GM18519 (cell line): ENCODE measurements at regions not wholly inside any gene's neighbourhood (a gene's known extent, or its start where the extent isn't known, plus 50 kb on each side); places are given as distances from the start of the nearest gene placed in this dataset.

Experiments used
- ATAC-seq: cut with Tn5 transposase; IDR thresholded peaks from one replicate; pipeline ENCODE4 v1.9.1; 2021; ENCODE audit warnings: mild to moderate bottlenecking, moderate library complexity; ENCODE audit not compliant: unreplicated experiment, low FRiP score

DNA sequence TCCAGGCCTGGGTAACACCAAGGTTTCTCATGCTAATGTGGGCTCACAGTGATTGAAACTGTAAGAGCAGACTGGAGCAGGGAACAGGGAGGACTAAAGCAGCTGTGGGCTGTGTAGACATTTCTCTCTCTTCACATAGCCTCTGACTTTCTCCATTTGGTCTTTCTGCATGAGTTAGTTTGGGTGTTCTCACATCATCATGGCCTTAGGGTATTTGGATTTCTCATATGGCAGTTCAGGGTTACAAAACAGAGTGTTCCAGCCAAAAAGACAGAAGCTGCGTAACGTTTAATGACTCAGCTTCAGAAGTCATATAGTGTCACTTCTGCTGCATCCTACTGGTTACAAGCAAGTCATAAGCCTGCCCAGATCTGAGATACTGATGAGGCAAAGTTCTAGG, 52.0 kb upstream of the OSBPL8 start:
- no peak for ATAC-seq

- no peak for ATAC-seq
Observed at GRCh38 chr12:76614364-76614763, 54.8 kb upstream of the OSBPL8 start.

GRCh38 chr12:76618031-76618430, 58.5 kb upstream of the OSBPL8 start:
- no peak for ATAC-seq

DNA sequence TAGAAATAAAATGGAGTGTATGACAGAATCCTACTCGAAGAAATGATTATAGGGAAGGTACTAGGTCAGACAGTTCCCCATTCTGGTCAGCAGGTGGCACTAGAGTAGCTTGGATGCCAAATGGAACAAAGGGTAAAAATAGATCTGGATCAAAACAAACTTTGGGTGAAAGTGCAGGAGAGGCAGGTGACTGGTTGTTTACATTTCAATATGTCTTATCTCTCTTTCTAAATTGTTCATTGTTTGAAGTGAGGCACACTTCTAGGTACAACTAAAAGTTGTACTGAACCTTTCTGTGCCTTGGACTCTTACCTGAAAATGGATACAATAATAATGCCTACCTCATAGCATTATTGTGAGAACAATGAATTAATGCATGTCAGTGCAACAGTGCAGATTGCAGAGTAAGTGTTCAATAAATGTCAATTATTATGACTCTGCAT, 62.0 kb upstream of the OSBPL8 start:
- ATAC-seq = peak; percentile 78

- ATAC-seq = no peak
Observed at GRCh38 chr12:76622351-76622750, 62.8 kb upstream of the OSBPL8 start.

DNA sequence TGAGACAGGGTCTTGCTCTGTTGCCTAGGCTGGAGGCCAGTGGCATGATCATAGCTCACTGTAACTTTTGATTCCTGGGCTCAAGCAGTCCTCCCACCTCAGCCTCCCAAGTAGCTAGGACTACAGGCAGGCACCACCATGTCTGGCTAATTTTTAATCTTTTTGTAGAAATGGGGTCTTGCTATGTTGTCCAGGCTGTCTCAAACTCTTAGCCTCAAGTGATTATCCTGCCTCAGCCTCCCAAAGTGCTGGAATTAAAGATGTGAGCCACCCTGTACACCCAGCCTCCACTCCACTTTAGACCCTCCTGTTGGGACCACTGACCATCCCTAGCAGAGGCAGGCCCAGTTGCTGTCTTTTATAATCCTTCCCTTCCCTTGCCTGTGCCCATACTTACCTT, 63.3 kb upstream of the OSBPL8 start:
- no peak for ATAC-seq

DNA sequence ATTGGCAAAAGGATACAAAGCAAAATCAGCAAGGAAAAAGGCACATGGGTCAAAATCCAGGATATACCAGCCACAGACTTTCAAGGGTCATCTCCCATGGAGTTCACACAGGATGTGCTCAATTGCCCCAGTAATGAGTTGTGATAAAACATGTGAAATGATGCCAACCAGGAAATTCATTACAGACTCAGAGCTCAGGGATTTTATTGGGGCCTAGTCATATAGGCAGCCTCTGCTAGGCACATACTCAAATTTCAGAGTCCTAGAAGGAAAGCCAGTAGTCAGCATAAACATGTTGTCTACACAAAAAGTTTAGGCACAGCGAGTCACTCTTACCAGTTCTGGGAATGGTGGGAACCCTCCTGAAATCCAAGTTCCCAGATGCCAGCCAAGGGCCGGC, 64.4 kb upstream of the OSBPL8 start:
- no peak for ATAC-seq

DNA sequence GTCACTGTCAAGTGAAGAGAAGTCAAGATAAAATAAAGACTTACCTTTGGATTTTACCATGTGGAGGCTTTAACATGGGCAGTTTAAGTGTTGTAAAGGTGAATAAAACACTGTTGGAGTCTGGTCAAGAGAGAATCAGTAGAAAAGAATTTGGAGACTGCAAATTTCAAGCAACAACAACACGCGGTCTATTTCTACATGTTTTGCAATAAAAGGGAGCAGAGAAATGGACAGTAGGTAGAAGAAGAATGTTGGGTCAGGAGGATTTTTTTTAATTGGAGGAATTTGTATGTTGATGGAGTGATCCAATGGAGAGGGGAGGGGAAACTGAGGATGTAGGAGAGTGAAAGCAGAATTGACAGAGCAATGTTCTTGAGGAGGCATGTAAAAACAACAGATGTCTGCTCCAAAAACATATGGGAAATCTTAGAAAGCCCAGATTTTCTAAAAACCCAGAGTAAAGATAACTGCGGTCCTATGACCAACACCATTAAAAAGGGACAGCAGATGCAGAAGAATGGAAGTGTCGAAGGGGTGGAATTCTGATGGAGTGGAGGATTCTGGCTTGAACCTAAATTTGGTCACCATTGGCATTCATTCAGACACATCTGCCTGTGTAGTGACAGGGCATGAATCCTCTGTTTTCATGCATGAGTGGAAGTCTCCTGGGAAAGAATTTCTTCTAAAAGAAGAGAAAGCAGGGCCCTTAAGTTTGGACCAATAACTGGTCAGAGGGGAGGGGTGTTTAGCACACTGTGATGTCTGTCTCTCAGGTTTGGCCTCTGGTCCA, 68.0 kb upstream of the OSBPL8 start:
- no peak for ATAC-seq

DNA sequence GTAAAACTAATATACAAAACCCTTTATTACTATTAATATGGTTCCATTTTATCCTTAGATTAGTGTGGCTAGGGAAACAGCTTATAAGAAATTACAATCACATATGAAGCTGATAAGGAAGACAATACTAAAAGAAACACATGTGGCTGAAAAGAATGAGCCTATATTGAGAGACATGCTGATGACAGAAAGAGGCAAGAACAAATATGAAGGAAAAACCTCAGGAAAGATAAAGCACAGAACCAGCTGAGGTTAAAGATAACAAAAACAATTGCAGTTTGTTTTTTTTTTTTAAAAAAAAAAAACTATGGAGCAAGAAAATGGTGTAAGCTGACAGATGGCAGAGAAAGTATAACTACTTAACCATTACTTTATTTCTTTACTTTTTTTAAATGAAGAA, 69.2 kb upstream of the OSBPL8 start:
- ATAC-seq = no peak

DNA sequence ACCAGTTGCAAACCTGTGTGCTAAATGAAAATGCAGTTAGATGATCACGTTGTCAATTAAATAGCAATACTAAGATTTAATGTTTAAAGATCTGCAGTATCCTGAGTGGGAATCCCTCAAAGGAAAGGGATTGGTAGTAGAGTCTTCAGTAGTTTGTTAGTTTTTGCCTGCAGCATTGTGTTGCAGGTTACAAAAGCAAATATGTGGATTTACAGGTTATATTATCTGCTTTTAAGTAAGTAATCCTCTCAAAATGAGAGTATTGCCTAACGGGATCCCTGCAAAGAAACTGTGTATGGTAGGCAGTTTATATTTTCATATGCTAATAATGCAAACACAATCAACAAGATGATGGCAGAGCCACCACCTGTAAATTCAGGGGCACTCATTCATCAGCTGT, 72.2 kb upstream of the OSBPL8 start:
- no peak for ATAC-seq

GRCh38 chr12:76633415-76633814, 73.8 kb upstream of the OSBPL8 start:
- ATAC-seq = no peak

GRCh38 chr12:76634133-76634532, 74.6 kb upstream of the OSBPL8 start:
- ATAC-seq = no peak

- no peak for ATAC-seq
Observed at GRCh38 chr12:76636121-76636692, 76.6 kb upstream of the OSBPL8 start.

- ATAC-seq = no peak
Observed at GRCh38 chr12:76637807-76638206, 78.2 kb upstream of the OSBPL8 start.

GRCh38 chr12:76639646-76640045, 80.1 kb upstream of the OSBPL8 start:
- ATAC-seq = no peak

DNA sequence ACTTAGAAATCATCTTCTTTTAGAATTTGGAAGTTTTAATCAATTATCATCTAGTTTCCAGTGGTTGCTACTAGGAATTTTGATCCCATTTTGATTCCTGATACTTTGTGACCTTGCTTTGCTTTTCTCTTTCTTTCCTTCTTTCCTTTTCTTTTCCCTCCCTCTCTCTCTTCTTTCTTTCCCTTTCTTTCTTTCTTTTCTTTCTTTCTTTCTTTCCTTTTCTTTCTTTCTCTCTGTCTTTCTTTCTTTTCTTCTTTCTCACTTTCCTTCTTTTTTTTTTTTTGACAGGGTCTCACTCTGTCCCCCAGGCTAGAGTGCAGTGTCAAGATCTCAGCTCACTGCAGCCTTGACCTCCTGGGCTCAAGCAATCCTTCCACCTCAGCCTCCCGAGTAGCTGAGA, 81.5 kb upstream of the OSBPL8 start:
- ATAC-seq = no peak

GRCh38 chr12:76641961-76642360, 82.4 kb upstream of the OSBPL8 start:
- ATAC-seq = no peak

- ATAC-seq = no peak
Observed at GRCh38 chr12:76643438-76643837, 83.9 kb upstream of the OSBPL8 start.

DNA sequence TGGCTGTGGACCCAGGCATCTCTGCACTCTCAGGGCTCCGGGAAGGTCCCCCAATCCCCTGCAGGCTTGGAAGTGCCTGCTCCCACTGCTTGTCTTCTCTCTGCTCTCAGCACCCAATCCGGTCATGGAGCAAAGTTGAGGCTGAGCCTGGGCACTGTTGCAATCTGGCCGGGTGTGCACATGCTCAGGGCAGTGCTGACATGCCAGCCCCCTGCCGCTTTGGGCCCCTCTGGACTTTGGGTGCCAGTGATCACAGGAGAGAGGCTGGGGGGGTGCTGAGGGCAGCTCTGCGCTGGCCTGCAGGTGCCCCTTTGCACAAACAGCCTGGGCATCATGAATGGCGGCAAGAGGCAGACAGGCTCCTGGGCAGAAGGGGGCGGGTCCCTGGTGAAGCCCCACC, 85.4 kb upstream of the OSBPL8 start:
- ATAC-seq = no peak

DNA sequence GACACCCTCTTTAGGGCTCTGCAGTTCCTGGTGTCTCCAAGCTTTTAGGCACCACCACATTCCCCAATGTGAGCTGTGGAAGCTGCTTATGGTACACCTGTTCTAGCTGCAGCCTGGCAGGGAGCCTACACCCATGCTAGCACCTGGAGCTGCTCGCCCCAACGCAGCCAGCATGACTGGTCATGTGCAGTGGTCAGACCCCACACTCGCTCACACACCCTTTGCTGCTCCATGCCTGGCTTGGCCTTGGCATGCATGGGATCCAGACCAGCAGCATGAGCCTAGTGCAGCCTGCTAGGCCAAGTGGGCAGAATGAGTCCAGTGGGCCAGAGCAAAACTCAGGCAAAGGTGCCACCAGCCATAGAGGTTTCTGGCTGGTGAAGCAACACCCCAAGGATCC, 86.4 kb upstream of the OSBPL8 start:
- ATAC-seq = no peak

GRCh38 chr12:76646366-76646765, 86.8 kb upstream of the OSBPL8 start:
- ATAC-seq = no peak

- ATAC-seq = no peak
Observed at GRCh38 chr12:76649099-76649498, 89.5 kb upstream of the OSBPL8 start.
